GM21723 (cell line): ENCODE measurements at regions not wholly inside any gene's neighbourhood (a gene's known extent, or its start where the extent isn't known, plus 50 kb on each side); places are given as distances from the start of the nearest gene placed in this dataset.
"Not testable (repeated sequence)": the region's sequence is repeated elsewhere in the genome, so short reads cannot be mapped to it uniquely, and the experiment has no call there.

Experiments used
- ATAC-seq: cut with Tn5 transposase; IDR thresholded peaks from one replicate; pipeline ENCODE4 v1.9.1; 2021; ENCODE audit warnings: mild to moderate bottlenecking, moderate library complexity; ENCODE audit not compliant: unreplicated experiment

DNA sequence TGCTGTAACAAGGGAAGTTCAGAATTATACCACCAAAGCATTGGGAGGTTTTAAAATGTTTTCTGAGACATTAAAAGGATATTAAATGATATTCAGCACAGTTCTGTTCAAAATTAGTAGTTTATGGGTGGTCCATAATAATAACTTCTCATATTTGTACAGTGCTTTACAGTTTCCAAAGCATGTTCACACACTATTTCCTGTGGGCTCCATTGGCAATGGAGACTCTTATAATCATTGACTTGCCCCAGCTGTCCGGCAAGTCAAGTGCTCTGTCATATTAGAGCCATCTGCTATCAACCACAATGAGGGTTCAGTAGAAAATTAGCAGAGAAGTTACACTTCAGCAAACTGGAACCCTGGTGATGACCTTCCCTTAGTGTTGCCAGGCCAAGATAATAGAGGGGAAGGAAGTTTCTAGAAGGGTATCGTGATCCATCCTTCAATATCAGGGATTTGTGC is 526.6 kb upstream of the CCDC196 start:
- no peak for ATAC-seq

DNA sequence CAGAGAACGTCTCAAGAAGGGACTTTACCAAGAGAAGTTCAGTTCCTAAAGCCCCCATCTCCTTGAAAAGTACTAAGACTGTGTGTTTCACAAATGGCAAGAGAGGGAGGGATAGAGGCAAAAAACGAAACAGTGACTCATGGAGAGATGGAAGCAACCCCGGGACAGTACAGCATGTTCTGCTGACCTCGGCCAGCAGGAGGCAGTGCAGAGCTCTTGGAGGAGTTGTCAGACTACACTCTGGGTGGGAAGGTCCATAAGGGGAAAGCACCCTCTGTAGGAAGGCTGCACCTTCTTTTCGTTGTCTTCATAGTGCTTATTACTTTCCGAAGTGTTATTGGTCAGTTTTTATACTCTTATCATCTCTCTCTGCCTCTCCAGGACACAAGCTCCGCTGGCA is 525.2 kb upstream of the CCDC196 start:
- peak; percentile 49 for ATAC-seq

DNA sequence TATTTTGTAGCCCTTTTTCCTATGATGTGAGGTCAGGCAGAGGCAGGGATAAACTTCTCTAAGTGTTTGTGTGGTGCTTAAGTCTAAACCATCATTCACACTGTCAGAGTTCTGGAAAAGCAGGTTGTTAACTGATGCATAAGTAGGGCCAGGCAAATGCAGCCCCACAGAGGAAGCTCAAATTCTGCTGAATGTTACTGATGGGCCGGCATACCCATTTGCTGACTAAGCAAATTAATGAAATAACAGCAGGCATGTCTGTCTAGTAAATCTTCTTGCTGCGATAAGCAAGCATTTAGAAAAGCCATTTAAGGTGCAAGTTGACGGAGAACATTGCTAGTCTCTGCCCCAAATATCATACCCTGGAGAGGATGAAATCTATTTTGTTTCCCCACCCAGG is 523.2 kb upstream of the CCDC196 start:
- ATAC-seq = no peak

DNA sequence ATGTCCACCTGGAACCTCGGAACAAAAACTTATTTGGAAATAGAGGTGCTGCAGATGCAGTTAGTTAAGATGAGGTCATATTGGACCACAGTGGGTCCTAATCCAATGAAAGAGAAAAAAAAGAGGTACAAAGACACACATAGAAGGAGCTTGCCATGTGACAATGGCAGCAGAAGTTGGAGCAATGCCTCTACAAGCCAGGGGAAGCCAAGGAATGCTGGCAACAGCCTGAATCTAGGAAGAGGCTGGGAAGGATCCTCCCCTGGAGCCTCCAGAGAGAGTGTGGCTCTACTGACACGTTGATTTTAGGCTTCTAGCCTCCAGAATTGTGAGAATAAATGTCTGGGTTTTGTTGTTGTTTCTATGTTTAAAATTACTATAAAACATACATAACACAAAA is 521.8 kb upstream of the CCDC196 start:
- ATAC-seq = no peak

DNA sequence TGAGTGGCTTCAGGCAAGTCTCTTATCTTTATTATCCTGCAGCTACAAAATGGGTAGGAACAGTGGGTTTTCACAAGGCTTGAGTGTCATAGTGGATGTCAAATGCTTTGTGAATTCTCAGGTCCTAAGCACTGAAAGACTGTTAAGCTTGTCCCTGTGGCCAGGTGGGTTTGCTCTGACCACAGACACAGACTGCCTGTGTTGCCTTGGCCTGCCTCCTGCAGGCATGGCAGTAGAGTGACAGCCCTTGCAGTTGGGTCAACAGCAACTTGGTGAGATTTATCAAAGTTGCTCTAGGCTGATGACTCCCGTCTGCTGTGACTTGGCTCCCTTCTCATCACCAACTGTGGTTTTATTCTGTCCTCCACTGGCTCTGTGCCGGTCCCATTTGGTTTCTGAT is 520.0 kb upstream of the CCDC196 start:
- ATAC-seq = no peak

DNA sequence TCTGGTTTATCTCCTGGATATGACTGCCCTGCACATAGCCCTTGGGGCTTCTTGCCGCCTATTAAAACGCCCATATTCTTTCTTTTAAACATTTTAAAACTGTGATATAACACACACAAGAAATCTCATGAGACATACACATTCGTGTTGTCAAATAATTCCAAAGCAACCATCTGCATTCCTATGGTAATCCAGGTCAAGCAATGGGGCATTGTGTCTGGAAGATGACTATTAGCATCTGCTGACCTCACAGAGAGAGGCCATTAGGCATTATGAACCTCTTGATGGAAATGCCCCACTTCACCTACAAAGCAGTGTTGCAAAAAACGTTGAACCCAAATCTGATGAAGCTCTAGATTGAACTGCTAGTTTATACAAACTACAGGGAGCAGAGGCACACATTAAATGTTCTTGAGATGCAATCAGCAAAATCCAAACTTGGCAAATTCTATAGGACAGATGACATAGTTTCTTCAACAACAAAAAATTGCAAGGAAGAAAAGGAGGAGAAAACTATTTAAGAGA is 513.8 kb upstream of the CCDC196 start:
- no peak for ATAC-seq

DNA sequence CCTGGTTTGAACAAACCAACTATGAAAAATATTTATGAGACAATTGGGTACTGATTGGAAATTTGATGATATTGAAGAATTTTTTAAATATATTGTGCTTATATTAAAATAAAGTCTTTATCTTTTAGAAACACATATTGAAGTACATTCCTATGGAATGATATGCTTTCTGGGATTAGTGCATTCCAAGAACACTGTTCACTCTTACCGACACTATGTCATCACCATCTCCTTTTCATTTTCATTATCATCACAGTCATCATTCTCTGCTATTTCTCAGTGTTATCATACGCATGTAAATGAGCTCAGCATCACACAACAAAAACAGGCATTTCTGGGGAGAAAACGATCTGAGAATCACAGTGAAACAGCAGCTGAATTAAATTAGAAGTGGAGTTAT is 513.3 kb upstream of the CCDC196 start:
- ATAC-seq = no peak

DNA sequence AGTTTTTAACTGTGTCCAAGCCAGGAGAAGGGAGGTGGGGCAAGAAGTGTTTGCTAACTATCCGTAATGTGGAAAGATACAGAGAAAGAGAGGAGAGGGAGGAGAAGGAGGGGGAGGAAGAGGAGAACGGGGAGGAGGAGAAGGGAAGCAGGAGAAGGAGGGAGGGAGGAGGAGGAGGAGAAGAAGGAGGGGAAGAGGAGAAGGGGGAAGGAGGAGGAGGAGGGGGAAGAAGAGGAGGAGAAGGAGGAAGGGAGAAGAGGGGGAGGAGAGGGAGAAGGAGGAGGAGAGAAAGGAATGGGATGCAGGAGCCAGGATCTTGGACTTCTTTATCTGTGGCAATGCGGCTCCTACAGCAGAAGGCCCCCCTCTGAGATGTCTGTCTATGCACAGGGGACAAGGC is 510.3 kb upstream of the CCDC196 start:
- no peak for ATAC-seq

DNA sequence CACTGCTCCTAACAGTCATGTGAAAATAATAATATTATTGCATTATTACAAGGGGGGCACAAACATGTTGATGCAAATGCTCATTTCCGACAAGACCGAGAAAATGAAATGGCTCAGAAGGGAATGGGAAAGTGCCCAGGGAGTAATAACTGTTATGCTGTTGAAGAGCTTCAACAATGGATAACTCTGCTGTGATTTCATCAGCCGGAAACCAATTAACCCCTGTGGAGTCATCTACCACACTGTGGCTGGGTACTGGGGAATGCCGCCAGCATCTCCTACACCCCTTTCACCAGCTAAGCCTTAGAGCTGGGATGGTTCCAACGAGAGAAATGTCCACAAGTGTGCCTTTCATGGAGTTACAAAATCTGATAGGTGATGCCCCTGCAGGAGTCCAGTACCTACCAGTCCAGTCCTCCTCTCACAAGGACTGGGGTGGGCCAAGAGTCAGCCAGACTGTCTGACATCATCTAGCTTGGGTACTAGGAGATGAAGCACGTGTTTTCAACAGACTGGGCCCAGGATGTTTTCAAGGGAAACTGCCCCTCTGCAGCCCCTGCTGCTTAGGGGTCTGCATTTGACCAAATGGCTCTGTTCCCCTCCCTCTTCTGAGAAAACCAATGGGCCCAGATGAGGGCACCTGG is 509.3 kb upstream of the CCDC196 start:
- ATAC-seq = no peak

DNA sequence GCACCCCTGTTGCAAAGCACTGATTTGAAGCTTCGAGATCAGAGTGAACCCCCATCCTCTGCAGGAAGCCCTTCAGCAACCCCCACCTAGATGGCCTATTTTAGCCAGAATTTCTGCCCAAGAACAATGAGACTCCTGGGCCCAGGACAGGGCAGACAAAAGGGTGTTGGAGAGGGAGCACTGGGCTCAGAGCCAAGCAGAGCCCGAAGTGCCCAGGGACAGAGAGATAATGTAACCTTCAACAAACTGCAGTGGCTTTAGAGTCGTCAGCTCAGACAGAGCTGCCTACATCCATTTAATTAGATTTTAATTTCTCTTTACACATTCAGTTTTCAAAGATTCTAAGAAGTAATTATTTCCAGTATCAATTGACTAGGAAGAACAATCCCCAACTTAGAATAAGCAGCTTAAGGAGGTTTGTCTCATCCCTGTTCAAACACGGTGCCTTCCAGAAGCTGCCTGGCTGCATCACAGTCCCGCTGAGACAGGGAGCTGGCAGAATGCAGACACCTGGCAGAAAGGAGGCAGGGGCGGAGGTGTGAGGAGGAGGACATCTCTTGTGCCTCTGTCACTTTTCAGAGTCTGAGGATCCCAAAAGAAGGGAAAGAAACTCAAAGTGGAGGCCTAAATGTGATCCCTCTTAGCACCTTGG is 504.9 kb upstream of the CCDC196 start:
- ATAC-seq = no peak

DNA sequence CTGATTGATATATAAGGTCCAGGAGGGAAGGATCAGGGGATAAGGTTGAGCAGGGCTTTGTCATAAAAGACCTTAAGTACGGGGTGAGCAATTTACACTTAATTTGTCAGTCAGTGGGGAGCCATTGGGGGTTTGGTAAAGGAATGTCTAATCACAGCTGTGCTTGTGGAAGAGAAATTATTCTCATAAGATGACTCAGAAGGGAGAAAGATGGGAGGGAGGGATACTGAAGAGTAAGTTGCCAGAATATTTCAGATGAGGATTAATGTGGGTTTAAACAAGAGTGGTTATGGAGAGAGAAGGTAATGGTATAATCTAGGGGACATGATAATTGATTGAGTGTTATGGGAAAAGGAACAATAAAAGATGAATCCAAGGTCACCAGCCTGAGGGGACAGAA is 500.1 kb upstream of the CCDC196 start:
- ATAC-seq = no peak

DNA sequence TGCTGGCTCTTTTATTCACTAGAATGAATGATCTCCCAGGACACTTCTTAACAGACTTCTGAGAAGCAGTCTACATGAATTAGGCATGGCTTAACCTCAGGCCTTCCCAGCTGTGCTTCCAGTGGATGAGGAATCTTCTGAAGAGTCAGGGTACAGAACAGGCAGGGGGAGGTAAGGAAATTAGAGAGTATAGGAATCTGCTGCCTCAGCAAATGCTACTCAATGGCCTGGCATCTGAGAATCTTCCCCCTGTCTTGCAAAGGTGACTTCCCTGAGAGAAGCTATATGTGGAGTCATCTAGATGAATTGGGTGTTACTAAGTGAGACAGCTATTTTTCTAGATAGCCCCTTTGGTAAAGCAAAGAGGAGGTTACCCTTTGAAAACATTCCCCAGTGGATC is 496.2 kb upstream of the CCDC196 start:
- no peak for ATAC-seq

DNA sequence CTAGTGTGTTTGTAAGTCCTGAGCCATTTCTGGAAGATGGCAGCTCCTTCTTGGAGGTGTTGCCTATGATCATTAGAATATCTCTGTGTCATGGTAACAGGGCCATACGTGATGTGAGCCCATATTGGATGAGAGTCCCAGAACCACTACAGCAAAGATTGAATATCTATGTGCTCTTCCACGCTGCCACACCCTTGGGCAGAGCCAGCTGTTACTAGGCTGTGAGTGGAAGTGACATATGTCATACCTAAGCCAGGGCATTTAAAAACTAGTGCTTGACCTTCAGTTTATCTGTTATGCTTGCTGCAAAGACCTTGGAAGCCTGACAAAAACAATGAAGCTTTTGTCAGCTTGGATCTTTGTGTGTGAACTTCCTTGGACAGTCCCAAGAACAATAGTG is 495.1 kb upstream of the CCDC196 start:
- ATAC-seq = no peak

DNA sequence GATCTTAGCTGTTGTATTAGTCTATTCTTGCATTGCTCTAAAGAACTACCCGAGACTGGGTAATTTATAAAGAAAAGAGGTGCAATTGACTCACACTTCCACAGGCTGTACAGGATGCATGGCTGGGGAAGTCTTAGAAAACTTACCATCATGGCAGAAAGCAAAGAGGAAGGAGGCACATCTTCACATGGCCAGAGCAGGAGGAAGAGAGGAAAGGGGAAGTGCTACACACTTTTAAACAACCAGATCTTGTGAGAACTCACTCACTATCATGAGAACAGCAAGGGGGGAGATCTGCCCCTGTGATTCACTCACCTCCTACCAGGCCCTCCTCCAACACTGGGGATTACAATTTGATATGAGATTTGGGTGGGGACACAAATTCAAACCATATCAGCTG is 494.2 kb upstream of the CCDC196 start:
- ATAC-seq = not testable (repeated sequence)

DNA sequence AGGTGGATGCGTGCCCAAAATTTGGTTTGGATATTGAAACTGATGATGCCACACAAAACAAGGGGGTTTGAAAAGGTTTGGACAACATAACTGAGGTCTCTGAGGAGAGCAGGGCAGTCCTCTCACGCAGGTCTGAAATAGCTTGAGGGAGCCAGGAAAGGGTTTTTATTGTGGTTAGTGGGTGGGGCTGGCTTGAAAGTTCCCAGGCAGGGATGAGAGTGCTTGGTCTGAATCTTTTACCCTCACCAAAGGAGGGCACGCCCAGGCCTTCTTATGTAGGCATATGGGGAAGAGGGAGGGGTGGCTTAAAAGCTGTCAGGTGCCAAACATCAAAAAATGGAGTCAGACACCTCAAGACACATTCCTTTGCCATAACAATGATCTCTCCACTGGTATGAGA is 493.1 kb upstream of the CCDC196 start:
- no peak for ATAC-seq

DNA sequence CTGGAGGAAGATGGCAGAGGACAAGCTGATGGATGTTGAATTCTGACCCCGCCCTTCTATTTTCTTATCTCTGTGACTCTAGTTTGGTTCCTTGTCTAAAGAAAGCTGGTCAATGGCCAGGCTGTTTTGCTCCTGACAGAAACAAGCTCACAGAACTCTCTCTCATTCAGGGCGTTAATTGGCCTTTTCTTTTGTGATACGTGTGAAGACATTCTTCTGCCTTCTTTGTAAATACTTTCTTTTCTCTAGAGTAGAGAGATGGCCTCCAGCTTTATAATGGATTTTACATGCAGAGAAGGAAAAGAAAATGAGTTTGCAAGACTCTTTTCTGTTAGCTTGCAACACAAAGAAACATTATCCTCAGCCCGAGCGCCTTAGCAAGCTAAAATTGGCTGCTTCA is 492.2 kb upstream of the CCDC196 start:
- ATAC-seq = no peak

DNA sequence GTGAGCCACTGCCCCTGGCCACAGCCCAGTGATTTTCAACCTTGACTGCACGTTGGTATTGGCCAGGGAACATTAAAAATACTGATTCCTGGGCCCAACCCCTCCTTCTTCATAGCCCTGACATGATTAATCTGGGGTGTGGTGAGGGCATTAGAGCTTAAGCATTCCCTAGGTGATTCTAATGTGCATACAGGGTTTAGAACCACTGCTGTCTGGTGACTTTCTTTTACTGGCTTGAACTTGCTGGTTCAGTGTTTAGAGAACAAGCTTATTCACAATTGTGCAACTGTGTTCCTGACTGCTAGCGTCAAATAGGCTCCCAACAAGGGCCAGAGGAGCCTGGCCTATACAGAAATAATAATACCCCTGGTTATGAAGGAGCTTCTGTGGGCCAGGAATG is 488.8 kb upstream of the CCDC196 start:
- no peak for ATAC-seq

DNA sequence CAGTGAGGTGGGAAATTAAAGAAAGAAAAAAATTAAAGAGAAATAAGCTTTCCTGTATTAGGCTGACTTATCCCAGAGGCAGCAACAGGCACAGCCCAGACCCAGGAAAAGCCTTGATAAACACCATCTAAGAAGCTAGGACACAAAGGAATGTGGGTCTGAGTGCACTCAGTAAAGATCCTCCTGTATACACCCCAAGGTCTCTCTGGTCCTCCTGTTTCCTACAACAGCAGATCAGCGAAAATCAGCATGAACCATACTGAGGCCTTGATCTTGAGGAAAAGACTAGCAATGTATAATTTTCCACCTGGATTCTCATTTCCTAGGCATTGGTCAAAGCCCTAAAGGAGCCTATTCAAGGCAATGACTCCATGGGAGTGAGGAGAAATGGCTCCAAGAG is 486.3 kb upstream of the CCDC196 start:
- no peak for ATAC-seq

DNA sequence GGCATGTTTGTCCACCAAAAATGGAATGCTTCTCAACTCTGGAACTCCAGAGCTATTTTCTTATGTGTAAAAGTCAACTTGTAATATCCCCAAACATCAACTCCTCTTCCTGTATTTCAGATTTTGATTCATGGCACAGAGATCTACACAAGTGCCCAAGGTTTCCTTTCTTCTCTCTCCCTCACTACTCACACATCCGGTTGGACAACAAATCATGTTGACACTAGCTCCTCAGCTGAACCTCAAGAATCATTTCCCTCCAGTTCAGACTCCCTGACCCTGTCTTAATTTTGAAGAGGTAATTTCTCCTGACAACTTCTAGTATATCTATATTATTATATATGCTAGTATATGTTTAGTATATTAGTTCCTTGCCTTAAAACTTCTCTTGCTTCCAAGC is 485.4 kb upstream of the CCDC196 start:
- ATAC-seq = no peak

DNA sequence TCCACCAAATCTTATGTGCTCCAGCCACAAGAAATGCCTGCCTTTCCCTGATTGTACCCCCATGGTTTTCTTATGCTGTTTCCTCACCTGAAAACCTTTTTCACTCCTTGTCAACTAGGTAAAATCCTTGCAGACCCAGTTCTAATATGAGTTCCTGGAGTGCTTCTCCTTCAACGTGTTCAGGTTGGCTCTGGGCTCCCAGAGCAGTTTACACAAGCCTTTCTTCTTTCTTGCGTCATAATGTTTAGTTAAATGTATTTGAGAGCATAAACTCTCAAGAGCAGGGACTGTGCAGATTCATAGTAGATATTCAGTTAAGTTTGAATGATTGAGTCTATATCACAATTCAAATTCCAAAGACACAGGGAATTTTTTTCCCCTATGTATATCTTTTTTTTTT is 484.8 kb upstream of the CCDC196 start:
- ATAC-seq = no peak

DNA sequence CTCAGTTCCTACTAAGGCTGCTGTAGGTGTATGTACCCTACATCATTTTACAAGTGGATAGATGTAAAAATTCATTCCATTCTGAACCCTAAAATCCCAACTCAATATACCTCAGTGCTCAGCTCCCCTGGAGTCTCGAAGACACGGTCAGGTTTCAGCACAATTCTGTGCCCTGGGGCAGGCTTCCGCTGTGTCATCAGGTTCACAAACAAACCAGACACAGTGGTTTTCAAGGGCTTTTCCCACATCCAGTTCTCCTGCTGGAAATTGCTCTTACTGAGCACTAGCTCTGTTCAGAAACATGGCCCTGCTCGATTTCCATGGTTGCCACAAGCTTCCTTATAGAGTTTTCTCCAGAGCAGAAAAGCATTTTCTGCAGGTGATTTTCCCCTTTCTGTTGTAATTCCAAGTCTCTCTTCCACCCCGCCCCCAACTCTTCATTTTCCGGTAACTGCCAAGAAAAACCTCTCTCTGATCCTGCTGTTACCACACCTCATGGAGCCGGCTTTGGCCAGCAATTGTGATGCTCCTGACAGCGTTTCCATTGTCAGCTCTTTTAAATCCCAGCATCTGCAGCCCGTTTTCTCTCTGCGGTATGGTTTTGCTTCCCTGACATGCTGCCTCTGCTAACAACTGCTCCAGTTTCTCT is 483.0 kb upstream of the CCDC196 start:
- no peak for ATAC-seq

DNA sequence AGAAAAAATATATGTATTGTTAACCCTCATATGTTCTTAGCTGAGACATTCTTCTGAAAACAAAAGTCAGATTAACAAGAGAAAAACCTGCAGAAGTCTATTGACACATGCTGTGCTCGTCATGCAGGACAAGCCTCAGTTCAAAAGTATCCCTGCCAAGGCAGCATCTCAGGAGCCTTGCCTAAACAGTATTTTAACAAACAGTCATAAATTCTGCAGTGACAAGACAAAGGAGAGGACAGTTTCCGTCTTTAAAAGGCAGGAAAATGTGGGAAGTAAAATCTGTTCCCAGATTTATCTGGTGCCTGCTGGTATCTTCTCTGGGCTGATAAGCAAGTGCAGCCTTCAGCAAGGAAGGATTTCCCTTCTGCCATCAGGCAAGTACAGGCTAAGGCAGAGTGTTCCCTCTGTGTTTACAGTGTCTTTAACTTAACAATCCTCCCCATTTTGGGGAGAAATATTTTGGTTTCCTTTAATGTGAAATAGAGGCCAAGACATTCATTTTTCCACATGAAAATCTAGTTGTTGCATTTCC is 480.2 kb upstream of the CCDC196 start:
- ATAC-seq = no peak
